ENCODE measurements at regions not wholly inside any gene's neighbourhood (a gene's known extent, or its start where the extent isn't known, plus 50 kb on each side); places are given as distances from the start of the nearest gene placed in this dataset.
A peak's percentile ranks its signal among the peaks of the same experiment; 100 is the strongest.

DNA sequence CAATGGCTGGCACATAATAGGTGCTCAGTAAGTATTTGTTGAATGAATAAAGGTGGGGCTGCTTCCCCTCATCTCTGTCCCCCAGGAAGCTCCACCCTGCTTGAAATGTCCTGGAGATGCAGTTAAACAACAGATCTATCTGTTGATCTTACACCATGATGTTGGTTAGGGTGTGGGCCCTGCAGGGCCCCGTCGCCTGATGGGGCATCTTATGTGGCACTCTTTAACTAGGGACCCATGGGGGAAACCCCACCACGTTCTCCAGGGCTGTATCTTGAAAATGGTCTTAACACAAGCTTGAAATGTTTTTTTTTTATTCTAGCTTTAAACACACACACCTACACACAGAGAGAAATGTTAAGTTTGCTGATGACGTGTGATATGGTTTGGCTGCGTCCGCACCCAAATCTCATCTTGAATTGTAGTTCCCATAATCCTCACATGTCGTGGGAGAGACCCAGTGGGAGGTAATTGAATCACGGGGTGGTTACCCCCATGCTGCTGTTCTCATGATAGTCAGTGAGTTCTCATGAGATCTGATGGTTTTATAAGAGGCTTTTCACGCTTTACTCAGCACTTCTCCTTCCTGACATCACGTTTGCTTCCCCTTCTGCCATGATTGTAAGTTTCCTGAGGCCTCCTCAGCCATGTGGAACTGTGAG, 741.7 kb downstream of the VRK1 start:
- DNase-seq = no peak

DNA sequence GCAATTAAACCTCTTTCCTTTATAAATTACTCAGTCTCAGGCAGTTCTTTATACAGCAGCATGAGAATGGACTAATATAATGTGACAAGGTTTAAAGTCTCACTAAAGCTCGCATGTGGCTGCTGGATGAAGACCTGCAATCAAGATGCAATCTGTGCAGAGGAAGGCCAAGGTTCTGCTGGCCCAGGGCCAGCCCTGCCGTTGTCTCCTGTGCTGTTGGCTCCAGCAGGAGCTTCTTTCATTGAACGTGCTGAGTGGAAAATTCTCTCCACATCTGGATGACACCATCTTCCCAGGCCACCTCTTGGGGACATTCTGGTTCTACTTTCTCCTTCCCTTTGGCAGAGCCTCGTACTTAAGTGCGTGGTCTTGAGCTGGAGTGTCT, 742.2 kb downstream of the VRK1 start:
- DNase-seq = no peak

DNA sequence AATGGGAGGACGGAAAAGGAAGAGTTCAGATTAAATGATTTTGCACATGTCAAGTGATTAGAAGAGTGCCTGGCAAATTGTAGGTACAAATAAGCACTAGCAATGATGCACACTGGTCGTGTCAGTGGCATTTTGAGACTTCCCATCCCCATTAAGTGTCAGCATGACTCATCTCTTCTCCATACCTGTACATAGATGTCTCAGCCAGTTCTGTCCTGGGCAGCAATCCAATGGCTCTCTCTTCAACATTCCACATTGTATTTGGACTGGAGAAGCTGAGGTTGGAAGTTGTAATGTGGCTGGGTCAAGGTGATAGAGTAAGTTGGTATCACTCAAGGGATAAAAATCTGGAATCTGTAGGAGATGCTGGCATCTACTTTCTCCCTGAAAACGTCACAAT, 742.7 kb downstream of the VRK1 start:
- DNase-seq = no peak

DNA sequence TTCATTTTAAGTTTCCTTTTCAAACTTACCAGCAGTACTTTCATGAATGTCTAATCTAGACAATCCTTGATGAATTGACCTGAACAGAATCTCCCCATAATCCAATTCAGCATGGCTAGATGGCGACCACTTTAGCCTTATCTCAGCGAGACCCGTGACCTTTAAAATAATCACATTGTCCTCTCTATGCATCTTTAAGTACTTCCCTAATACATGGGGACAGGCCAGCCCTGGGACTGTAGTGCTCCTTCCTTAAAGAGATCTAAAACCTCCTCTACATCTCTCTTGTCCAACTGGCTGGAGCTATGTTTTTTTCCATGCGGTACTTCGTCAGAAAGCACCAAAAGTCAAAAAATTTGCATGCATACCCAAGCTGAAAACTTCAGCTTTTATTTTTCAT, 746.0 kb downstream of the VRK1 start:
- no peak for DNase-seq

DNA sequence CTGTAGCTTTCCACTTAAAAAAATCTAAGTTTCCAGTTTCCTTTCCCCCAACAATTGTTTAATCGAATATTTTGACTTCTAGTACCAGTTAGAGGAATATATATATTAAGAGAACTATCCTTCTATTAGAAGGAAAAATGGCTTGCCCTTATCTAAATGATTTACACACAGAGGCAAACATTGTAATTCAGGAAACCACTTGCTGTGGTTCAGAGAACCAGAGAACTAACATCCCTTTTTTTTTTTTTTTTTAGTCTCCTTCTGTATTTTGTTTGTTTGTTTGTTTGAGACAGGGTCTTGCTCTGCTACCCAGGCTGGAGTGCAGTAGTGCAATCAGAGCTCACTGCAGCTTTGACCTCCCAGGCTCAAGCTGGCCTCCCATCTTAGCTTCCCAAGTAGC, 746.6 kb downstream of the VRK1 start:
- DNase-seq = no peak

DNA sequence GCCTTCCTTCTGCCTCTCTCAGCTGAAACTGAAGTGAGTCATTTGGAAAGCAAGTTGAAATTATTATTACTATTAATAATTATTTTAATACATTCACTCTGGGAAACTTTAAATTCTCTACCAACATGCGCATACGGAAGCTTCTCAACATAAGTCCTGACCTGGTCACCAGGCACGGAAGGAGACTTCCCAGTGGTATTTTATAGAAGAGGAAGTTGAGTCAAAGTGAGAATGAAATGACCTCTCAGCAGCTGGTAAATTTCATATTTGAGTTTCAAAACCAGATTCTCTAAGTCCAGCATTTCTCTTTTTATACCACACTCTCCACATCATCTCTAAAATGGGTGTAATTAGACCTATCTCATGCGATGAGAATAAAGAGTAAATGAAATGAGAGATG, 747.4 kb downstream of the VRK1 start:
- no peak for DNase-seq

DNA sequence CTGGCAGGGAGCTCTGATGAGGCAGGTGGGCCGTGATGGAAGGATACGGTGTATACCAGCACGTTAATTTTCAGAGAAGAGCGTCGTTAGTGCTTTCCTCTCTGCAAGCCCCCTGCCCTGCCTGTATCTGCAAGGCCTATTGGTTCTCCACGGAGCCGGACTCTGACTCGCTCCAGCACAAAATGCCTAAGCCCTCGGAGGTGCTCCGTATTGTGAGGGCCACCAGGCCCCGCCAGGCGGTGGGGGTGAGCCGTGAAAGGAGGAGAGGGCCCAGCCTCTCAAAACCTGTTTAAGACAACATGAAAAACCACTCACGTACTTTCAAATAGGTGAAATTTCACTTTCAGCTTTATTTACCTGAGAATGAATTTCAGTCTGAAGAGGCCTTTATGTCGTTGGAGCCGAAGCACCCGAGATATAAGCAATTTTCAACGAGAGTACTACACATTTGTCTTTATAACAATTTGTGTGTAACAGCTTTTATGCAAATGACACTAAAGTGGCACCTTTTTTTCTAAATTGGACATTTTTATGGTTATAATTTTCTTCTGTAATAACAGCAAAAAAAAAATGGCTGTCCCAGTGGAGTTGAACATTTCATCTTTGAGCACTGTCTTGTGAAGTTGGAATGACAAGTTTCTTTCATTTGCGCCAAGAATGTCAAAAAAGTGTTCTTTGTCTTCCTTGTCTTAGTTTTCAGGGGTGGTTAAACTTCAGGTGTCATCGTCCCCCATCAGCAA, 749.5 kb downstream of the VRK1 start:
- DNase-seq = no peak

DNA sequence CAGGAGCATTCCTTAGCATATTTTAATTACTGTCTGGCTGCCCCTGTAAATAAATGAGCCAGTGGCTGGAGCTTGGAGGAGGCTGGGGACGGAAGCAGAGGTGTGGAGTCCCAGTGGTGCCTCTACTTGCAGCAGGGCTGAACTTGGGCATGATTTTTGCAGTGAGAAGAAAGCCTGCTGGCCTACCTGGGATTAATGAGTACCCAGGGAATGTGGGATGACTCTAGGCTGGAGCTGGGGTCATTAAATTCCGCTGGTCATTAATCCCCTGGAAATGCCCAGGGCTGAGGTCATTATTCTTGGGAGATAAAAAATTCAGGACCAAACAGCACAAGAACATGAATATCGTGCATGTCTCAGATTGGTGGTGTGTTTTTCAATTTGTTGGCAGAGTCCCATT, 753.3 kb downstream of the VRK1 start:
- DNase-seq = no peak

DNA sequence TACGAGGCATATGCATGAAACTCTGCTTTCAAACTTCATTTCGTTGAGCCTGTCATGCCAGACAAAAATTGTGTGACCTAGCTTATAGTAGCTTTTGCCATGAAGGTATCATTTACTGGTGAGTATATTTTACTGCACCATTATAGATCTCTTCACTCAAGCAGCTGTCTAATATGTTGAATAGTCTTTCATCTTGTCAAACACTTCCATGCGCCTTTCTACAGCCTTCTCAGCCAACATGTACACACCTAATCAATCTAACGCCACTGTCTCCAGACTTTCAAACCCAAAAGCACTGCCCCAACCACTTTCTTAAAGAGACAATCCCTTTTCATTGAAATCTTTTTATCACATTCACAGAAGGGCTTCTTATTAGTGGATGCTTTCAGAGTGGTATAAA, 757.4 kb downstream of the VRK1 start:
- no peak for DNase-seq

DNA sequence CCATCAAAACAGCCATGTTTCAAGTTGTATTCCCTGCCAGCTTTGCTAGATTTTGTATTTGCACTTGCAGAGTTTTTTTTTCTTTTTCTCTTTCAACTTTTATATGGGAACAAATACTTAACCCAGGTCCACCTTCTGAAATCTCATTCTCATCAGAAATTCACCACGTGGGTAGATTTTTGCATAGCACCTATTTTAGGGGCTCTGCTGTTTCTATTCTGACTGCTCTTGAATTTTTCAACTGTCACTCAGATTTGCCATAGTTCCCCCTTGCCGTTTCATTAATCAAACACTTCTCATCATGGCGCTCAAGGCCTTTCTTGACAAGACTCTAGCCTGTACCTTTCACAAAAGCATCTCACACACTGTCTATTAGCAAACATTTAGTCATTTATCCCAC, 767.2 kb downstream of the VRK1 start:
- no peak for DNase-seq

DNA sequence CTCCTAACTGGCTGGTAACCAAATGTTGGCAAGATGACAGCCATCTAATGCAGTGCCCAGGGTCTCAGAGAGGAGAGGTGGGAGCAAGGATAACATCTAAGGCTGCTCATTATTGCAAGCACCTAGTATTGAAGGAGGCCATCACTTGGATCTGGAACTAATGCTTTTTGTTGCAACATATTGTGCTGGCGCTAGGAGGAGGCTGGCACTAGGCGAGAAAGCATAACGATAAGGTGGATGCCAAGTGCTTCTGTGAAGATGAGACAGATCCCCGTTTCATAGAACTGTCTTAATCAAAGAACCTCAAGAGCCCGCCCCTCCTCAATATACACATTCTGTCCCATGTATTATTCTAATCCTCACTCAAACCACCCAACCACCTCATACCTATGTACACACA, 774.0 kb downstream of the VRK1 start:
- no peak for DNase-seq

DNA sequence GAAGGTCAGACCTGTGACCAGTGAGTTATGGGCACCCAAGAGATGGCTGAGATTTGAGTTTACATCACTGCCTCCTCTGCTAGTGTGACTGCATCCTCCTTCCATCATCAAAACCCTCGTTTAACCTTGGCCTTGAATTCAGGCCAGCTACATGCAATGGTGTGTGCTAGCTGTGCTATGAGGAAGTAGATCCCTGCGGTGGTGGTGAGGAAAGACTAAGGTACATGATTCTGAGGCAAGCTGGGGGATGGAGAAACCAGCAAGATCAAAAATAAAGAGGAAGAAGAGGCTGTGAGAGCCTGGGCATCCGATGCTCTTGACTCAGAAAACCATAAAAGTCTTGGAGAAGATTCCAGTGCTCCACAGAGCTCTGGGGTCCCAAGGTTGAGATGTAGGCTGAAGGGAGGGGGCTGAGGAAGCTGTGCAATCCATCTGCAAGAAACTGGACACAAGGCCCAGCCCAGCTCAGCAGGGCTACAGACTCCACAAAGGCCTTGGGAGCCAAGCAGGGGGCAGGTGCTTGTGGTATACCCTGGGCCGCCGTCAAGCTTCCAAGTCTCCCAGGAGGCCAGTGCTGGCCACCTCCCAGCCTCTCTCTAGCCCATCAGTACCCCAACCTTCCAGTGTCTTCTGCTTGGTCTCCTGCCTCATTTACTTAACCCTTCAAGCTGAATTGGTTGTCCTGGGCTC, 774.8 kb downstream of the VRK1 start:
- DNase-seq = no peak

DNA sequence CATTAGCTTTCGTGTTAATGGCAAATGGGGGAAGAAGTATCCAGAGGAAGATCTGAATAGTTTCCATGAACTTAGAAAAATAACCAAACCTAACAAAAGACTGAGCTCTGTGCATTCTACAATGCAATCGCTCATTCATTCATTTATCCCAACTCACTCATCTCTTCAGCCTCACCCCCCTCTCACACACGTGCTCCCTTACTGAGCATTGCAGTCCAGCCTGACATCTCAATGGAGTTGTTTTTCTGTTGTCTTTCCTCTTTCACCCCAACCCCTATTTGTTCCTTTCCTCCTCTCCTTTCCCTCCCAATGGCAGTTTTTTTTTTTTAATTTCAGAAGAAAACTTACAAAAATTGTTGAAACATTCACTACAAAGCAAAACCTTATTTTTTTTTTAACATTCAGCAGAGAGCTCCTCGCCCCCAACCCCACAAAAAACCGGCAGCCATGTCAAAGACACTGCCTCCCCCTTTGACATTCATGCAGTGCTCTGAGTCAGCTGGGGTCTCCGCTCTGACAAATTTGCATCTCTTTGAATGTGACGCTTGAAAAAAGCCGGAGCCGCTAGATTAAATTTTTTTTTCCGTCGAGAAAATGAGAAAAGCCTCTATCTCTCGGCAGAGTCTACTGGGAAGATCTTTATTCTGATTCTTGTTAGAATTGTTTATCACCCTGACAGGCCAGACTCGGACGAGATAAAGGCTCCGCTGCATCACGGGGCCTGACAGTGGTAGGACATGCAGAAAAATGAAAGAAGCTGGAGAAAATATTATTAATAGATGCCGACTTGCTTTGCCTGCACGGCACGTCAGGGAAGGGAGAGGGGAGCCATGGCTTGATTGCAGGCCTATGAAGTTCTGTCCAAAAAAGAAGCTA, 775.6 kb downstream of the VRK1 start:
- DNase-seq = no peak

DNA sequence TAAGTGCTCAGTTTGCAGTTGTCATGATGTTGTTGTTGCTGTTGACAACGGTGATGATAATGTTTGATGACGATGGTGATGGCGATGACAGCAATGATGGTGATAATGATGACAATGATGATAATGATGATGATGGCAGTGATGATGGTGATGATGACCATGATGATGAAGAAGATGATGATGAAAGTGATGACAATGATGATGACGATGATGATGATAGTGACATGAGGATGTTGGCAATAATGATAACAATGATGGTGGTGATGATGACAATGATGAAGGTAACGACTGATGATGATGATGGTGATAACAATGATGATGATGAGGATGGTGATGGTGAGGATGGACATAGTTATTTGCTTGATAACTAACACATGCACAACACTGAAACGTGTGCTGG, 778.5 kb downstream of the VRK1 start:
- DNase-seq = no peak

DNA sequence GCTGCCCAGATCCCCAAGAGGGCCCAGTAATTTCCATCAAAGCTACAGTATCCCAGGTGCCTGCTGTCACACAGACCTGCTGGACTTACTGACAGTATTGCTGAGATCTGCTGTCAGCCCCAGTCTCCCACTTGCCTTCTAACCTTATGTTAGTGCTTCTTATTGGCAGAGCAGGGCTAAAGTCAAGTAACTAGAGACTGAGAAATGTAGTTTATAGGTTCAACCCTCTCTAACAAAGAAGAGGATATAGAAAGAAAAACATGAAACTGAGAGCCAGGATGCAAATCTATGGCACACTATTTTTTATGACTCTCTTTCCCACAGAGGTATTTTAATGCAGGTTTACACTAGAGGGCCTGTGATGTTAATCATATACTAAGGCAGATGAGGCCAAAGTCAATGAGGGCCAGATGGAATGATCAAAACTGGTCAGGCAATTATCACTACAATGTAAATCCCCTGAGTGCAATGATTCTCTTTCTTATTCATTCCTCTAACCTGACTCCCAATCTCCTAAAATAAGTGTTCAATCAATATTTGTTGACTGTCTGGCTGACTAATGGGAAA, 781.9 kb downstream of the VRK1 start:
- DNase-seq = no peak

DNA sequence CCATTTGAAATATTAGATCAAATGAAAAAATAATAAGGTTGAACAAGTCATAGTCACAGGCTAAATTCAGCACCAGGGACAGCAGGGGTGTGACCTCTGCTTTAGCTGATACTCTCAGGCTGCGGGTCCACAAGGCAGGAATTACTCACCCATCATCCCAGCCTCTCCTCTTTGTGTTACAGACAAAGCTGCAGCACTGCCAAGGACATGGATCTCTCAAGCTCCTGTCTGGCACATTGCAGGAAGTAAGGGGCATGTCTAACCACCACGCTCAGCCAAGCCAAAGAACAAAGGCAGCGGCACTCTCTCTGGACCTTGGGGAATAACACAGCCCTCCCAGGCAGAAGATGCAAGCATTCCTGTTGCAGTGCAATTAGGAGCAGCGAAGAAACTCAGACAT, 783.8 kb downstream of the VRK1 start:
- peak; percentile 1 for DNase-seq

DNA sequence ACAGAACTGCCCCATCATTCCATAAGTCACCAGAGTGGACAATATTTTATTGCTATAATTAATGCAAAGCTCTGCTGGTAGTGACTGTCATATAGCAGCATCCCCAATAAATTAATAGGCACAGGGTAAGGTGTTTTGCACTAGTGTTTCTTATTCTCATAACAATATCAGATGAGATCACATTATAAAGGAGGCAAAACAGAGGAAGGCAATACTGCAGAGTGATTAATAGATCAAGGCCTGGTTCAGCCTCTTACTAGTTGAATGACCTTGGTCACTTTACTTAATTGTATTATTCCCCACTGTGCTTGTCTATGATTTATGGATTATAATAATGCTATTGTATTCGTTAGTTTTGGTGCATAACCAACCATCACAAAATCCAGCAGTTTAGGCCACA, 784.8 kb downstream of the VRK1 start:
- DNase-seq = no peak

DNA sequence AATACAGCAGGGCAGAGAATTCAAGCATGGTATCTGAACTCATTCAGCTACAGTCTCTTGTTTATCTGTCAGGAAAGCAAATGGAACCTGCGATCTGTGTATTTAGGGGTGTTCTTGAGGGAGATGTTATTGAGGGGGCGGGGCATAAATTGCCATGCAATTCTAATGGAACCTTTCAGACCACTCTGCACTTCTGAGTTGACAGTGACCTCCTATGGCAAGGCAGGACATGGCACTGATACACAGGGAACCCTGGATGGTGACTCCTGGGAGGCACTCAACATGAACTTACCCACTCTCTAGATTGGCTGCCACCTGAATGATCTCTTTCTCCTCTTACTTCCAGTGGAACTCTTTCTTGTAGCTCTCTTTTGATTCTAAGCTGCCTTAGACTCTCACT, 787.3 kb downstream of the VRK1 start:
- no peak for DNase-seq

DNA sequence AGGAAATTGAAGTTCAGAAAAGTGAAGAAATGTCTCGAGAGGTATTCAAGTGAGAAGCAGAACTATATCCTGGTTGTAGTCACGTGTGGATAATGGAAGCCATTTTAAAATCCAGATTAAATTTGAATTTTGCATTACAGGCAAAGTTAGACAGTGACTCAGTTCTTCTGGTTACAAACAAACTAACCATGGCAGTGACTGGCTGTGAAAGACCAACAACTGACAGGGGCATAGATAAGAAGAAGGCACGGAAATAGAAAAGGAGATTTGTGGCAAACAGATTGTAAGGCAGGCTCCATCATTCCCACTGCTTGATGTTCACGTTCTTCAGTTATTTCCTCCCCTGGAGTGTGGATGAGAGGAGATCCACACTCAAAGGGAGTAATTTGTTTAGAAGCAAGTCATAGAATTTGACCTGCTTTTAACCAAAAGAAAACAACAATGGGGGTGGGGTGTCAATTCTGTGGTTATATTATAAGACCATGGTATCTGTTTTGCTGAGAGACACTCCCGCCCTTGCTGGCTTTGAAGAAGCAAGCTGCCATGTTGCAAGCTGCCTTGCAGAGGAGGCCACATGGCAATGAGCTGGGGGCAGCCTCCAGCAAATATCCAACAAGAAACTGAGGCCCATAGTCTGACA, 795.3 kb downstream of the VRK1 start:
- no peak for DNase-seq

DNA sequence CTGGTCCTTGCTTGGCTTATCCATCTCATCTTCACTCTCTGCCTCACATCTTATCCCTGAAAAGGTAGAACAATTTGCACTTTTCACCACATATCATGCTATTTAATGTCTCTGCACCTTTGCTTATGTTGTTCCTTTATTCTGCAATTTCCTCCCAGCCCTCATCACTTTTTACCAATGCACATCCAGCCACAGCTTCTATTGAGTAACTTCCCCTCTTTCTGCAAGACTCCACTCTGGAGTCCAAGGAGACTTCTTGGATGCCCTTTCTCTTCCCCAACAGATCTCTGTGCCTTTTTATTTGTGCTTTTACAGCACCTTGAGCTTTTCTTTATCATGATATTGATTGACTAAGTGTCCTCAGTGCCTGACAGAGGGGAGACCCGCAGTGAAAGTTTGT, 797.1 kb downstream of the VRK1 start:
- DNase-seq = no peak

DNA sequence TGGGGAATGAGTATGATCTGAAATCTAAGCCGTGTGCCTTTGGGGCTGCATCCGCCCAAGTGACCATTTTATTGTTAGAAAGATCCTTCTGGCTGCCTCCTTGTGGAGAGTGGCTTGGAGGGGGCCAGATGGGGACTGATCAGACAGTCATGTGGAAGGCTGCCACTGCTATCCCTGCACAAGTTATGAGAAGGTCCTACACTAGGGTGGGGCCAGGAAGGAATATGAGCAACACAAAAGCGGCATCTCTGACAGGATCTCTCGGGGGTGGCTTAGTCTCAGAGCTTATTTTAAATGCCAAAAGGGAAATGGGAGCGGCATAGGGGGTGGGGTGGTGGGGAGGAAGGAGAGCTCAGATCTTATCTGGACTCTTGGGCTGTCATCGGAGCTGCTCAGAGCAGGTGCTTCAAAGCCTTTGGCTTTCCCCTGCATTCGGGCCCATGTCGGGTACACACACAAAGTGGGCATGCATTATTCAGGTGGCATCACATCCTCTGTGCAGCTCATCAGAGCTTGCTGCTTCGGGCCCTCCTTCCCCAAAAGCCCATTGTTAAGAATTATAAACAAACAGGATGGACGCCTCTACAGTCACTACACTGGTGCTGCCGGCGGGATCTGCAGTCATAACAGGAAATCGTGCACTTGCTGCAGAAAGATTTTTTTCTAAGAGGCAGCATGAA, 805.4 kb downstream of the VRK1 start:
- DNase-seq = no peak
